ENCODE measurements at regions not wholly inside any gene's neighbourhood (a gene's known extent, or its start where the extent isn't known, plus 50 kb on each side); places are given as distances from the start of the nearest gene placed in this dataset.

DNA sequence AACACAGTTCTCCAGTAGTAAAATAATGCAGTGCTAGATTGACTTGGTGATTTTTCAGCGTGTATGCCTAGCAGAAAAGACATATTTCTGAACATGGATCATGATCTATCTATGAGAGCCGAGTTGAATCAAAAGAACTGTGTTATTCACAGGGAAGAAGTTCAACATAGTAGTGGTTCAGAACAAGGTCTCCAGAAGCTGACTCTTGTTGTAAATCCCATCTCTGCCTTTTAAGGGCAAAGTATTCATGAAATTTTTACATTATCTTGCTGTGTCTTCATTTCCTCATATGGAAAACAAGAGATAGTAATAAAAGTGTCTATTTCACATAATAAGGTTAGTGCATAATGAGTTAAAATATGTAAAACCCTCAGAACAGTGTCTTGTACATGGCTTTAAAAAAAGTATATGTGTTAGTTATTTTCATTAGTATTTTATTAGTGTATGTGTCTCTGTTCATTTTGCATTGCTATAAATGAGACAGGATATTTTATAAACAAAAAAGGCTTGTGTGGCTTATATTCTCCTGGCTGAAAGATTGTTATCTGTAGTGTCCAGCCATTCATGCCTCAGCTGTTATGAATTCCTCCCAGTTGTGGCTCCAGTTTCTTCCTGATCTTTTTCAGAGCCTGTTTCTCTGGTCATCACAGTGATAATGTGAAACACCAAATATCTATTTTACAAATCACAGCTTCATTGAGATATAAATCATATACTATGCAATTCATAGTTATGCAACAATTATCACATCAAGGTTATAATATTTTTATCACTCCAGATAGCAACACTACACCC lies 1351.2 kb downstream of the STIM2 start:
- TF ChIP-seq EP300 (IDR thresholded peaks at IDR 0.05) (no peak), POLR2AphosphoS5 (IDR thresholded peaks at IDR 0.05) (no peak), POLR2A (IDR thresholded peaks at IDR 0.05; ENCODE audit: low read depth) (no peak)
- TF ChIP-seq, protein P1, sequence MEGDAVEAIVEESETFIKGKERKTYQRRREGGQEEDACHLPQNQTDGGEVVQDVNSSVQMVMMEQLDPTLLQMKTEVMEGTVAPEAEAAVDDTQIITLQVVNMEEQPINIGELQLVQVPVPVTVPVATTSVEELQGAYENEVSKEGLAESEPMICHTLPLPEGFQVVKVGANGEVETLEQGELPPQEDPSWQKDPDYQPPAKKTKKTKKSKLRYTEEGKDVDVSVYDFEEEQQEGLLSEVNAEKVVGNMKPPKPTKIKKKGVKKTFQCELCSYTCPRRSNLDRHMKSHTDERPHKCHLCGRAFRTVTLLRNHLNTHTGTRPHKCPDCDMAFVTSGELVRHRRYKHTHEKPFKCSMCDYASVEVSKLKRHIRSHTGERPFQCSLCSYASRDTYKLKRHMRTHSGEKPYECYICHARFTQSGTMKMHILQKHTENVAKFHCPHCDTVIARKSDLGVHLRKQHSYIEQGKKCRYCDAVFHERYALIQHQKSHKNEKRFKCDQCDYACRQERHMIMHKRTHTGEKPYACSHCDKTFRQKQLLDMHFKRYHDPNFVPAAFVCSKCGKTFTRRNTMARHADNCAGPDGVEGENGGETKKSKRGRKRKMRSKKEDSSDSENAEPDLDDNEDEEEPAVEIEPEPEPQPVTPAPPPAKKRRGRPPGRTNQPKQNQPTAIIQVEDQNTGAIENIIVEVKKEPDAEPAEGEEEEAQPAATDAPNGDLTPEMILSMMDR (IDR thresholded peaks at IDR 0.05), result no peak
- Histone ChIP-seq H3K27ac (replicated peaks in 1 of 4) (no peak overlapping the region), H3K4me3 (no peak overlapping the region), H3K27me3 (no peaks in the 10 kb centered on the region), H3K9me3 (no peaks in the 10 kb centered on the region), H3K36me3 (no peaks in the 10 kb centered on the region), H3K4me1 (no peaks in the 10 kb centered on the region)
- 58% methylated on average over 2 of the region's 2 CpGs for WGBS
- no peak for DNase-seq (ENCODE audit: extremely low spot score)
- intact Hi-C loops (cut with DNase I), result no loop called here

DNA sequence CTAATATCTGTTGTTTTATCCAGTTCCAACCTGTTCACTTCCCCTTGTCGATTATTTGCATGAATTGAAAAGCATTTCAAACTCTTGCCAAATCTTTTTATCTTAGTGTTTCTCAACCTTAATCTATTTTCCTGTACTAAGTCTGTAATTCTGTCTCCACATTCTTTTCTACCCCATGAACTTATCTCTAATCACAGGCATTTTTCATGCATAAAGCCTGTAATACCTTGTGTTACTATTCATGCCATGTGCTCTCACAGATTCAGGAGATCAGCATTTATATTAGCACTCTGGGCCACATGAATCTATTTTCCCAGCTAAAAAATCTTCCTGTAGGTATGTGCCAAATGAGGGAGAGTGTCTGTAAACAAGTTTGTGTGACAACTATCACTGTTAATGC lies 1360.9 kb downstream of the STIM2 start:
- TF ChIP-seq EP300 (IDR thresholded peaks at IDR 0.05) (no peak), POLR2A (IDR thresholded peaks at IDR 0.05; ENCODE audit: low read depth) (no peak), POLR2AphosphoS5 (IDR thresholded peaks at IDR 0.05) (no peak)
- TF ChIP-seq, protein P1 (IDR thresholded peaks at IDR 0.05), result no peak
- WGBS, result 72% methylated on average over 1 of the region's 1 CpG
- DNase-seq (ENCODE audit: extremely low spot score), result no peak
- intact Hi-C loops (cut with DNase I), result no loop called here
- H3K36me3 ChIP-seq, result no peaks in the 10 kb centered on the region
- no peaks in the 10 kb centered on the region for H3K4me1 ChIP-seq
- no peak overlapping the region for H3K27ac ChIP-seq (replicated peaks in 1 of 4)
- no peak overlapping the region for H3K4me3 ChIP-seq
- H3K9me3 ChIP-seq, result no peaks in the 10 kb centered on the region
- H3K27me3 ChIP-seq, result no peaks in the 10 kb centered on the region

GRCh38 chr4:28225050-28225449 lies 1364.4 kb downstream of the STIM2 start:
- H3K4me1 ChIP-seq, result no peaks in the 10 kb centered on the region
- H3K9me3 ChIP-seq, result no peaks in the 10 kb centered on the region
- 85% methylated on average over 2 of the region's 2 CpGs for WGBS
- no peaks in the 10 kb centered on the region for H3K27me3 ChIP-seq
- intact Hi-C loops (cut with DNase I), result no loop called here
- H3K36me3 ChIP-seq, result no peaks in the 10 kb centered on the region
- H3K27ac ChIP-seq (replicated peaks in 1 of 4), result no peak overlapping the region
- TF ChIP-seq EP300 (IDR thresholded peaks at IDR 0.05) (no peak), POLR2AphosphoS5 (IDR thresholded peaks at IDR 0.05) (no peak), POLR2A (IDR thresholded peaks at IDR 0.05; ENCODE audit: low read depth) (no peak)
- no peak for DNase-seq (ENCODE audit: extremely low spot score)
- no peak overlapping the region for H3K4me3 ChIP-seq

- intact Hi-C loops (cut with DNase I), result no loop called here
- H3K4me1 ChIP-seq, result no peaks in the 10 kb centered on the region
- DNase-seq (ENCODE audit: extremely low spot score), result no peak
- no peaks in the 10 kb centered on the region for H3K9me3 ChIP-seq
- H3K27me3 ChIP-seq, result no peaks in the 10 kb centered on the region
- WGBS, result 65% methylated on average over 4 of the region's 4 CpGs
- no peak overlapping the region for H3K27ac ChIP-seq (replicated peaks in 1 of 4)
- no peak overlapping the region for H3K4me3 ChIP-seq
- TF ChIP-seq, protein P1 (IDR thresholded peaks at IDR 0.05), result no peak
- no peaks in the 10 kb centered on the region for H3K36me3 ChIP-seq
These were observed 1365.2 kb downstream of the STIM2 start for GRCh38 chr4:28225689-28226353.

DNA sequence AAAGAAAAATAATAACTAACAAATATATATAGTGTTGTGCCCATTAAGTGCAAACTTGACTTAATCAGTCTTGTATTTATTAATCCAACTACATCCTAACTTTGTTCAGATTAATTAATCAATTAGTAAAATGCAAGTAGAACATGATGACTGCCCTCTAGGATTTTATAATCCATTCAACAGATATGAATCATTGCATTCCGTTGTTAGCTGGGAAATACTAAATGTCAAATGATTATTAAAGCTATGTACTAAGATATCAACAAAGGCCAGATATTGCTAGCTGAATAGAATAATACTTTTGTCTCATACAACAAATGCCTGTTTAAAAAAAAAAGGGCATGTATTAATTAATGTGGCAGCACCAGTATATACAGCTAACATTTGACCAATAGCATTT lies 1366.3 kb downstream of the STIM2 start:
- no peaks in the 10 kb centered on the region for H3K36me3 ChIP-seq
- 13% methylated on average over 1 of the region's 1 CpG for WGBS
- no peaks in the 10 kb centered on the region for H3K9me3 ChIP-seq
- H3K4me1 ChIP-seq, result no peaks in the 10 kb centered on the region
- no peak for DNase-seq (ENCODE audit: extremely low spot score)
- H3K4me3 ChIP-seq, result no peak overlapping the region
- intact Hi-C loops (cut with DNase I), result no loop called here
- H3K27me3 ChIP-seq, result no peaks in the 10 kb centered on the region
- no peak overlapping the region for H3K27ac ChIP-seq (replicated peaks in 1 of 4)
- TF ChIP-seq, protein P1 (IDR thresholded peaks at IDR 0.05), result no peak
- TF ChIP-seq POLR2A (IDR thresholded peaks at IDR 0.05; ENCODE audit: low read depth), result no peak
- TF ChIP-seq EP300 (IDR thresholded peaks at IDR 0.05), result no peak
- TF ChIP-seq POLR2AphosphoS5 (IDR thresholded peaks at IDR 0.05), result no peak

Measured in esophagus muscularis mucosa (tissue), 4 donors.